Mesothelial cell of epicardium (in vitro differentiated cells): ENCODE measurements at regions not wholly inside any gene's neighbourhood (a gene's known extent, or its start where the extent isn't known, plus 50 kb on each side); places are given as distances from the start of the nearest gene placed in this dataset.
A peak's percentile ranks its signal among the peaks of the same experiment; 100 is the strongest.

Source experiments
- DNase-seq, 2 experiments: peaks; one replicate each; pipeline ENCODE4 v3.0.0; 2021; ENCODE audit warnings: low spot score in 2 of 2; ENCODE audit not compliant: unreplicated experiment in 2 of 2
- H3K27ac Mint-ChIP-seq: 2 replicates; pipeline ENCODE4 v1.8.0; 2021; ENCODE audit warnings: mixed read lengths
- H3K27me3 Mint-ChIP-seq: 2 replicates; pipeline ENCODE4 v1.8.0; 2021; ENCODE audit warnings: low read depth, mixed read lengths
- H3K36me3 Mint-ChIP-seq: 2 replicates; pipeline ENCODE4 v1.8.0; 2021; ENCODE audit warnings: mixed read lengths
- H3K4me1 Mint-ChIP-seq: 2 replicates; pipeline ENCODE4 v1.8.0; 2021; ENCODE audit warnings: mixed read lengths
- H3K4me3 Mint-ChIP-seq: 2 replicates; pipeline ENCODE4 v1.8.0; 2021; ENCODE audit warnings: mild to moderate bottlenecking, moderate library complexity, mixed read lengths
- H3K9me3 Mint-ChIP-seq: 2 replicates; pipeline ENCODE4 v1.8.0; 2021; ENCODE audit warnings: mixed read lengths
- TF ChIP-seq, protein P1 (sequence below): fragments of 200-600 bp; sonication (generic); IDR thresholded peaks from one replicate; pipeline ENCODE4 v1.5.0; 2021; ENCODE audit warnings: antibody characterized with exemption; ENCODE audit not compliant: unreplicated experiment

DNA sequence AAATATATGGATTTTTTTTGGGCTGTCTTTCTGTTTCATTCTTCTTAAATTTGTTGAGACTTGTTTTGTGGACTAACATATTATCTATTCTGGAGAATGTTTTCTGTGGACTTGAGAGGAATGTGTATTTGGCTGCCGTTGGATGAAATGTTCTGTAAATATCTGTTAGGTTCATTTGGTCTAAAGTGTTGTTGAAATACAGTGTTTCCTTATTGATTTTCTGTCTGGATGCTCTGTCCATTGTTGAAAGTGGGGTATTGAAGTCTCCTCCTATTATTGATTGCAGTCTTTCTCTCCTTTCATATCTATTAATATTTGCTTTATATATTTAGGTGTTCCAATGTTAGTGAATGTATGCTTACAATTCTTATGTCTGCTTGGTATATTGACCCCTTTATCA lies 431.8 kb downstream of the RAPGEF2 start:
- Mint-ChIP-seq H3K9me3 (peaks cover 44% of the 10 kb centered on the region), H3K36me3 (peaks cover 10% of the 10 kb centered on the region), H3K27me3 (no peaks in the 10 kb centered on the region), H3K4me3 (no peak overlapping the region), H3K4me1 (peaks cover 18% of the 10 kb centered on the region), H3K27ac (no peak overlapping the region)
- TF ChIP-seq, protein P1, sequence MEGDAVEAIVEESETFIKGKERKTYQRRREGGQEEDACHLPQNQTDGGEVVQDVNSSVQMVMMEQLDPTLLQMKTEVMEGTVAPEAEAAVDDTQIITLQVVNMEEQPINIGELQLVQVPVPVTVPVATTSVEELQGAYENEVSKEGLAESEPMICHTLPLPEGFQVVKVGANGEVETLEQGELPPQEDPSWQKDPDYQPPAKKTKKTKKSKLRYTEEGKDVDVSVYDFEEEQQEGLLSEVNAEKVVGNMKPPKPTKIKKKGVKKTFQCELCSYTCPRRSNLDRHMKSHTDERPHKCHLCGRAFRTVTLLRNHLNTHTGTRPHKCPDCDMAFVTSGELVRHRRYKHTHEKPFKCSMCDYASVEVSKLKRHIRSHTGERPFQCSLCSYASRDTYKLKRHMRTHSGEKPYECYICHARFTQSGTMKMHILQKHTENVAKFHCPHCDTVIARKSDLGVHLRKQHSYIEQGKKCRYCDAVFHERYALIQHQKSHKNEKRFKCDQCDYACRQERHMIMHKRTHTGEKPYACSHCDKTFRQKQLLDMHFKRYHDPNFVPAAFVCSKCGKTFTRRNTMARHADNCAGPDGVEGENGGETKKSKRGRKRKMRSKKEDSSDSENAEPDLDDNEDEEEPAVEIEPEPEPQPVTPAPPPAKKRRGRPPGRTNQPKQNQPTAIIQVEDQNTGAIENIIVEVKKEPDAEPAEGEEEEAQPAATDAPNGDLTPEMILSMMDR = no peak
- DNase-seq = no peak

DNA sequence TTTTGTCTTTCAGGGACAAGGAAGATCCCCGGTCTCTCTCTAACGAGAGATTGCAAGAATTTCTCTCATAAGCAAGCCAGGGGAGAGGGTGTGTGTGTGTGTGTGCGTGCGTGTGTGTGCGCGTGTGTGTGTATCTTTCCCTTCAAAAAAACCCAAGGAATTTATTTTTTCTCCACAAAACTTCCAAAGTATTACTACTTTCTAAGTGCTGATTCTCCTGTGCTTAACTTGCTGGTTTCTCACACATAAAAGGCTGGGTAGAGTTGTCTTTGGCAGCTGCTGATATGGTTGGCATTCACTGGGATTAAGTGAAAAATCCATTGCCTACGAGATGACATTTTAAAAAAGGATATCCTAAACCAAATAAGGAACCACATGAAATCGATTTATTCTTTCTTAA lies 435.7 kb downstream of the RAPGEF2 start:
- Mint-ChIP-seq H3K9me3 (peaks cover 30% of the 10 kb centered on the region), H3K4me3 (no peak overlapping the region), H3K36me3 (peaks cover 10% of the 10 kb centered on the region), H3K27me3 (no peaks in the 10 kb centered on the region), H3K27ac (no peak overlapping the region), H3K4me1 (peaks cover 50% of the 10 kb centered on the region)
- TF ChIP-seq, protein P1 = no peak
- no peak for DNase-seq

DNA sequence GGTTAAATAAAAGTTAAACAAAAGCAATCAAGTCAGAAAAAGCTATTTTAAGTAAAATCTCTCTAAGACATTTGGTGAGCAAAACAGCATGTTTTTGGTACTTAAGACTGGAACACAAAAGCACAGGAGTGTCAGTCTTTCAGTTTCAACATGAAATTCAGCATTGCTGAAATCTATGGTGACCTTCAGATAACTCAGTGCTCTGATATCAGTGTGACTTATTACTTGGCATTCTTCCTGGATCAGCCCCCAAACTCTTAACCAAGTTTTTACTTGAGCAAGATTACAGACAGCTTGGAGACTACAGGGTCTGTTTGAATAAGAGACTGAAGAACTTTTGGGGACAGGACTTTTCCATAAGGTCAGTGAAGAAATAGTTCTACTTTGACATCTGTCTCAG lies 437.2 kb downstream of the RAPGEF2 start:
- Mint-ChIP-seq H3K36me3 (peaks cover 10% of the 10 kb centered on the region), H3K4me3 (no peak overlapping the region), H3K4me1 (peaks cover 60% of the 10 kb centered on the region), H3K27ac (peak overlapping the region; percentile 81), H3K9me3 (peaks cover 20% of the 10 kb centered on the region), H3K27me3 (no peaks in the 10 kb centered on the region)
- TF ChIP-seq, protein P1 = no peak
- DNase-seq = no peak

DNA sequence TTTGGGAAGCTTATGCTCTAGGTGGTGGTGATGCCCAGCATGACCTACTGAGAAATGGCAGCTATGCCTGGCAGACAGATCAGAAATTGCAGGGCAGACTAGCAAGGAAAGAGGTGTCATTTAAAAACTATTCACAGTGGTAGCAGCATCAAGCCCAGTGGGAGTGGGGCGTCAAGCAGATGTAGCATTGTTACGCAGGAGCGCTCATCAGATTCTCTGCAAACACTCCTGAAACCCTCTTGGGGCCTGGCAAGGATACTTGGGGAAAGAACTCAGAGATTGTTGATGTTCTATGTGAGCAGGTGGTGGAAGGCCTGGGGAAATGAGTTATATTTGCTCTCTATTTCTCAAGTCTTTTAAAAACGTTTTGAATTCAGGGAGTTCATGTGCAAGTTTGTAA lies 437.6 kb downstream of the RAPGEF2 start:
- DNase-seq = no peak
- Mint-ChIP-seq H3K27me3 (no peaks in the 10 kb centered on the region), H3K9me3 (peaks cover 16% of the 10 kb centered on the region), H3K4me1 (peaks cover 61% of the 10 kb centered on the region), H3K36me3 (peaks cover 10% of the 10 kb centered on the region), H3K27ac (peak overlapping the region; percentile 73), H3K4me3 (no peak overlapping the region)
- TF ChIP-seq, protein P1 = no peak

DNA sequence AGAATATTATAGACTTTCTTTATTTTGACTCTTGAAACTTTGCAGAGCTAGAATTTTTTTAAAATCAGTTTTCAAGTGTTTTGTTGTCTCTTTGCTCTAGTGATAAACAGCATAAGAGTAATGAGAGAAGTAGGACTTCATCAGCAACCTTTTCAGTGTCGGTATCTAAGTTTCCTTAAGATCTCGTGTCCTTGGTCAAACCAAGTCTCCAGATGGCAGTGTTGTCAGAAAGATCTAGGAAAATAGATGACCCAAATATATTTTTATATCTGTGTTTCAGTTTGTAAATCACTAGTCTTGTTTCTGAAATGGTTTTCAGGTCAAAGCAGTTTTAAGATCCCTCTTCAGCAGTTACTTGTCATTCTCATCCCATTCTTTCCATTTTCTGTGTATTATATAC lies 438.3 kb downstream of the RAPGEF2 start:
- no peak overlapping the region for H3K27ac Mint-ChIP-seq
- H3K4me1 Mint-ChIP-seq = peaks cover 61% of the 10 kb centered on the region
- peaks cover 7% of the 10 kb centered on the region for H3K36me3 Mint-ChIP-seq
- TF ChIP-seq, protein P1 = no peak
- H3K9me3 Mint-ChIP-seq = peaks cover 11% of the 10 kb centered on the region
- no peak for DNase-seq
- H3K4me3 Mint-ChIP-seq = no peak overlapping the region
- no peaks in the 10 kb centered on the region for H3K27me3 Mint-ChIP-seq

DNA sequence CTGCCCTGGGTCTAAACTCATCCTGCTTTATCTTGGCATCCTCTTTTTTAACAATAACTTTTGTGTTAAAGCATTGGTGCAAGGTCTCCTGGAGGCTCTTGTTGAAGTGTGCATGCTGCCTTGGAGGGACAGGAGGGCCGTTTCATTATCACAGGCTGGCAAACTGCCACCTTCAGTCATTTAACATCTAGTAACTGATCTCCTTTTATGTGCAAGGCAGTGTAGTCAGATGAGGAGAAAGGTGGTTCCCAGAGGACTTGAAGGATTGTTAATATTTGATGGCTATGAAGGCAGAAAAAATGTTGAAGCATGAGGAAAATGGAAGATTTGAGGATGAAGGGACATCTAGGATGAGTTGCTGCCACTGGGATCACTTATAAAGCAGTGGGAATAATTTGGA lies 439.4 kb downstream of the RAPGEF2 start:
- H3K4me3 Mint-ChIP-seq = no peak overlapping the region
- H3K27ac Mint-ChIP-seq = no peak overlapping the region
- no peaks in the 10 kb centered on the region for H3K9me3 Mint-ChIP-seq
- no peaks in the 10 kb centered on the region for H3K36me3 Mint-ChIP-seq
- H3K27me3 Mint-ChIP-seq = no peaks in the 10 kb centered on the region
- H3K4me1 Mint-ChIP-seq = peaks cover 61% of the 10 kb centered on the region
- no peak for DNase-seq
- TF ChIP-seq, protein P1 = no peak
